GM19239 (cell line): ENCODE measurements at regions not wholly inside any gene's neighbourhood (a gene's known extent, or its start where the extent isn't known, plus 50 kb on each side); places are given as distances from the start of the nearest gene placed in this dataset.

Experiments used
- DNase-seq: peaks from one replicate; pipeline ENCODE4 v3.0.0; 2011; ENCODE audit warnings: low spot score; ENCODE audit not compliant: insufficient read length
- FAIRE-seq: peaks from 2 replicates; lab custom pipeline; 2011; peaks lifted over from hg19 to GRCh38; lab: Jason Lieb, UNC

DNA sequence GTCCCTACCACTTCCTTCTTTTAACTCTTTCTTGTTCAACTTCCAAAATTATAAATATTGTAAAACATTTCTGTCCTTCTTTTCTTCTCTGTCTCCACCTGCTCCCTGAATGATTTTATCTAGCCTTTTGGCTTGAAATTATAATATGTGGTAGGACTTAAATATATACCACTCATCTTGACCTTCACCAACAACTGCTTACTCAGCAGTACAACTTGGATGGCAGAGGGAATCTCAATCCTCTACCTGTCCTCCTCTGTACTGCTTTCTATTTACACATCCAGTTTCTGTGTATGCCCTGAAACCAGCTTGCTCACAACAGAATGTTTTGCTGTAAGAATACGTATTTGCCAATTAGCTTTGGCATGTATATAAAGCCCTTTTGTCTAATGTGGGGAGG is 1392.5 kb downstream of the EPHA7 start:
- DNase-seq (no peak), FAIRE-seq (no peak)

DNA sequence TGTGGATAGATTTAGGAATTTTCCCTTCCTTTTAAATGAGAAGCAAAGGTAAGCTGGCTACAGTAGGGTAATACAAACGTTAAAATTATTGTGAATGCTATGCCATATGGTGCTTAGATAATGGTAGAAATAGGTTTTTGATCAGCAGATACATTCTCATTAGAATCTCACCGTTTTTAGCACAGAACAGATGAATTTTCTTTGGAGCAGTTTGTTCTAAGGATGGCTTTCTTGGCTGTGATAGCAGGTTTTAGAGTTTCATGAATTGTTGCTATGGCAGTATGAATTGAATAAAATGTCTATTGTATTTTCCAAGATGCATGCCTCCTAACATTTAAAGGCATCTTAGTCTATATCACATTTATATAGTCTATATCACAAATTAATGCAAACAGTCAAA is 1394.5 kb downstream of the EPHA7 start:
- FAIRE-seq: no peak
- no peak for DNase-seq

DNA sequence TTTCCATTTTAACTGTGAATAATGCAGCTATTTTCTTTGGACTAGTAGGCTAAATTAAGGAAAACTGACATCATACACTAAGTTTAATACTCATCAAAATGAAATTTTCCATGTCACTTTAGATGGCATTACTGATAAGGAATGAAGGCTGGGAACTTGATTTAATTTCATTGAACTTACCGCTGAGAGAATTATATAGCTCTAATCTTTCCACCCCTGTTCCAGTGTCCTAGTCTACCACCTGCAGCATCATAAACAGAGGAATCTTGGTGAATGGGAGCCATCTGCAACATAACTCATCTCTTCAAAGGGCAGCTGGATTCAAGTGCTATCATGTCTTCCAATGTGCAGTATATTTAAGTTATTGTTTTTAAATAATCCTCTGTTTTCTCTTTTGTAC is 1395.2 kb downstream of the EPHA7 start:
- no peak for DNase-seq
- no peak for FAIRE-seq

DNA sequence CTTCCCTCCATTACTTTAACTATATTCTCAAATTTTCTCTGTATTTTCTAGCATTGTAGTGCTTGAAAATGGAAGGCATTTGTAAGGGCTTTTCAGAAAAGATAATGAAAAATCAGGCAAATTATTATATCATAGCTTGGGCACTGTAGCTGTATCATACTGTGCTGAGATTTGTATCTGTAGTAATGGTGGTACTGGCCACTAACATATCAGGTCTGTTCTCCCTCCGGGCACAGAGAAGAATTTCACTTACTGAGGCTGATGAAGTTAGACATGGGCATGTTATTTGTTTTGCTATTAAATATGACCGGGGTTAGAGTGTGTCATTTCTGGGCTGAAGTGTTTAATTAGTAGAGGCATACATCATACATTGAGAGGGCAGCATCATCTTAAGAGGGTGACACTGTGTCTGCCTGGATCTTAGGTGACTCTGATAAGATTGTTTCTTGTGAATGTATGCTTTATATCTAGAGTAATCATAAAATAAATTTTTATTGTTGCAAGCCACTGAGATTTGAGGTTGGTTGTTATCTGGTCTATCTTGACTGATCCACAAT is 1395.9 kb downstream of the EPHA7 start:
- DNase-seq (no peak), FAIRE-seq (no peak)

DNA sequence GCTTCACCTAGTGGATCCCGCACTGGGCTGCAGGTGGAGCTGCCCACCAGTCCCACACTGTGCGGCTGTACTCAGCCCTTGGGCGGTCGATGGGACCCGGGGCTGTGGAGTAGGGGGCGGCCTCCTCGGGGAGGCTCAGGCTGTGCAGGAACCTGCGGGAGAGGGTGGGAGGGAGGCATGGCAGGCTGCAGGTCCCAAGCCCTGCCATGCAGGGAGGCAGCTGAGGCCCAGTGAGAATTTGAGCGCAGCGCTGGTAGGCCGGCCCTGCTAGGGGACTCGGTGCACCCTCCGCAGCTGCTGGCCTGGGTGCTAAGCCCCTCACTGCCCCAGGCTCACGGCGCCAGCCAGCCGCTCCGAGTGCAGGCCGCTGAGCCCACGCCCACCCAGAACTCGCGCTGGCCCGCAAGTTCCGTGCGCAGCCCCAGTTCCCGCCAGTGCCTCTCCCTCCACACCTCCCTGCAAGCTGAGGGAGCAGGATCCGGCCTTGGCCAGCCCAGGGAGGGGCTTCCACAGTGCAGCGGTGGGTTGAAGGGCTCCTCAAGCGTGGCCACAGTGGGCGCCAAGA is 1407.6 kb downstream of the EPHA7 start:
- FAIRE-seq: no peak
- no peak for DNase-seq

DNA sequence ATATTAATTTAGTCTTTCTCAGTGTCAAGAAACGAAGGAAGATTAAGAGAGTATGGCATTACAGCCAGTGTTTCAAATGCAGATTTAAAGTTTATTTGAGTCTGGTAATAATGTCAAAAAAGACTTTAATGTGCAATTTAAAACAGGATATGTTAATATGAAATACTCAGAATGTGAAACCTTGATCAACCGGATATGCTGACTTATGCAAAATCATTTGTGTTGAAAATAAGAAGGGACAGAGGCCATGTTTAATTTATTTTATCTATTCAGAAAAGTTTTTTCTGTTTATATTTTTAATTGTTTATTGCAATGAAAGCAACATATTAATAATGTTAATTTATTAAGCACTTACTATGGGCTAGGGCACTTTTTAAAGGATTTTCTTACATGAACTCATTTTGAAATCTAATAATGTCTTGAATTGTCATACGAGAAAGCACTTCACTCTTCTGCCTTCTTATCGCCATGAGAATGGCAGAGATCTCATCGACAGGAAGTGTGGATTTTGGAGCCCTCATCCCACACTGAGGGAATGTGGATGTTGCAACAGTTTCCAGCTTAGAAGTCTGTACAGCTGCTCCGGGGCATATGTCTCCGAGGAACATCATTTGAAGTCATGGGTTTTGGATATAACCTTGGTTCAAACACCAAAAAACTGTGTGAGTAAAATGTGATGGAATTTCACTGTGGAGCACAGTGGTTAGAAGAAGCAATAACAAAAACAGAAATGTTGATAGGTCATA is 1410.4 kb downstream of the EPHA7 start:
- DNase-seq (no peak), FAIRE-seq (no peak)

DNA sequence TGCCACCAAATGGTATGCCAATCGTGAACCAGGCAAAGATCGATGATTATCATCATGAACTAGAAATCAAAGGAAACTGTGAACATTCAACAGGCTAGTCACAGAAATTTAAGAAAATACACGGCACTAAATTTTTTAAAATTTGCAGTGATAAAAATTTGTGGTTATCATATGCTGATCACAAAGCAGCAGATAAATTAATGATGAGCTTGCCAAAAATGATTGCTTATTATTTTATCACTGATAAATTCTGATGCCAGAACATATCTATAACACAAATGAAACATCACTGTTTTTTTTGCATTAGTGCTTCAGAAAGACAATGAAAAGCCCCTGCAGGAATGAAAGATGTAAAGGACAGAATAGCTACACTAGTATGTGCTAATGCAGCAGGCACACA is 1413.2 kb upstream of the MAP3K7 start:
- FAIRE-seq: no peak
- no peak for DNase-seq

DNA sequence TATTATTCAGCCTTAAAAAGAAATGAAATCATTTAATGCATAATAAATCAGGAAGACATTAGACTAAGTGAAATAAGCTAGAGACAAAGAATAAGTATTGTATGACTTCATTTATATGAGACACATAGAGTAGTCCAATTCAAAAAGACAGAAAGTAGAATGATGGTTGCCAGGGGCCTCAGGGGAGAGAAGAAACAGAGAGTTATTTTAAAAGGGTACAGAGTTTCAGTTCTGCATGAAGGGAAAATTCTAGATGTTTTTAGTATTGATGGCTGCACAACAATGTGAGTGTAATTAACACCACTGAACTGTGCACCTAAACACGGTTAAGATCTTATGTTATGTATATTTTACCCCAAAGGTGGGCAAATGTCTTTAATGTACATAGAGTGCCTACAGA is 1407.9 kb upstream of the MAP3K7 start:
- no peak for FAIRE-seq

DNA sequence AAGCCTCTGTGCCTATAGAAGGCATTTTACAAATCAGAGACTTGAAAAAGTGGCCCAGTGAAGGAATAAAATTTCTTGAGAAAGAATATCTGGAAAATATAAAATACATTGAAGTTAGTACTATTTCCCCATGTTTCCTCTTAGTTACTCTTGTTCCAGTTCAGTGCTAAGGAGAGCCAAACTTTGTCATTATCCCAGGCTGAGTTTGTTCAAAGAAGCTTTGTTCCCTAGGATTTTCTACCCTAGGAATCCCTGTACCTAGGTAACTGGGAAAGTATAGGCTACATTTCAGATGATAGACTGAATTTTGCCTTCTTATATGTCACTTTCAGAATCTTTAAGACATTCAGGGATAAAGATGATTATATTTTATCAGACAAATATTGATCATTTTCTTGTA is 1395.7 kb upstream of the MAP3K7 start:
- DNase-seq (no peak), FAIRE-seq (no peak)

More for the DNA sequence above, 1407.9 kb upstream of the MAP3K7 start:
- no peak for DNase-seq

DNA sequence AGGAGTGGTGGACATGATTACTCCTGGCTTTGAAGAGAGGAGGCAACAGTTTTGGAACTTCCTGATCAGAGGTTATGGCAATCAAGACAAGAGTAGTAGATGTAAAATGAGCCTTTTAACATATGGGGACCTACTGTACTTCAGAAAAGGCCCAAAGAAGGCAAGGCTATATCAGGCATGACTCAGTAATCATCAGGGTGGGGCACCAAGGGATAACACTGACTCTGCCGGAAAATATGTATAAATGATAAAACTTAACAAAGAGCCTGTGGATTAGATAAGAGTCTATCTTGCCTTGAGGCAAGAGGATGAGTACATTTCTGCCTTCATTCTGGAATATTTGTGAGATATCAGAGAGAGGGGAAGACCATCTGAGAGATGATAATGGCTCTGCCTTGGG is 1389.9 kb upstream of the MAP3K7 start:
- no peak for FAIRE-seq
- DNase-seq: no peak

DNA sequence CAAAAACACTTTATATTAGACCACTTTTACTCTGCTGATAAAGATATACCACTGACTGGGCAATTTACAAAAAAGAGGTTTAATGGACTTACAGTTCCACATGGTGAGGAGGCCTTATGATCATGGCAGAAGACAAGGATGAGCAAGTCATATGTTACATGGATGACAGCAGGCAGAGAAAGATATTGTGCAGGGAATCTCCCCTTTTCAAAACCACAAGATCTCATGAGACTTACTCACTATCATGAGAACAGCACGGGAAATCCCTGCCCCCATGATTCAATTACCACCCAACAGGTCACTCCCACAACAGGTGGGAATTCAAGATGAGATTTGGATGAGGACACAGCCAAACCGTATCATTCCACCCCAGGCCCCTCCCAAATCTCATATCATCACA is 1383.8 kb upstream of the MAP3K7 start:
- DNase-seq (no peak), FAIRE-seq (no peak)

DNA sequence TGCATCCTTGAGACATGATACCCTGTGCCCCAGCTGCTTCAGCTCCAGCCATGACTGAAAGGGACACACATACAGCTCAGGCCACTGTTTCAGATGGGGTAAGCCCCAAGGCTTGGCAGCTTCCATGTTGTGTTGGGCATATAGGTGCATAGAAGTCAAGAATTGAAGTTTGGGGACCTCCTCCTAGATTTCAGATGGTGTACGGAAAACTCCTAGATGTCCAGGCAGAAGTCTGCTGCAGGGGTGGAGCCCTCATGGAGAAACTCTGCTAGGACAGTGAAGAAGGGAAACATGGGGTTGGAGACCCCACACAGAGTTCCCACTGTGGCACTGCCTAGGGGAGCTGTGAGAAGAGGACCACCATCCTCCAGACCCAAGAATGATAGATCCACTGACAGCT is 1379.0 kb upstream of the MAP3K7 start:
- DNase-seq: no peak
- no peak for FAIRE-seq

DNA sequence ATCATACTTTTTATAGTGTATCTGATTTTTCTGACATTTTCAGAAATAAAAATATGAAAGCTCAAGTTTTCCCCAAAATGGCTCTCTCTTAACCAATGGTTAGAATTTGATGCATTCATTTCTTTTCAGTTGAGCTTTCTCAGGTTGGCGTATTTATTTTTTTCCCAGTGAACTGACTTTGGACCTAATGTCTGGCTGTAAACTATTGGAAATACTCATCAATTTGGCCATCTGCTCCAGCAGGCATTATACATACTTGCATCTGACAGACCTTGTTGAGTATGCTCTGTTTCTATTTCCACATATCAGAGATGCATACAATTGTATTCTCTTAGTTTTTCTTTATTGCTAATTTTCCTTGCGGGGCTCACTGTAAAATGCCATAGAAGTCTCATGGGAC is 1374.8 kb upstream of the MAP3K7 start:
- FAIRE-seq (no peak), DNase-seq (no peak)

DNA sequence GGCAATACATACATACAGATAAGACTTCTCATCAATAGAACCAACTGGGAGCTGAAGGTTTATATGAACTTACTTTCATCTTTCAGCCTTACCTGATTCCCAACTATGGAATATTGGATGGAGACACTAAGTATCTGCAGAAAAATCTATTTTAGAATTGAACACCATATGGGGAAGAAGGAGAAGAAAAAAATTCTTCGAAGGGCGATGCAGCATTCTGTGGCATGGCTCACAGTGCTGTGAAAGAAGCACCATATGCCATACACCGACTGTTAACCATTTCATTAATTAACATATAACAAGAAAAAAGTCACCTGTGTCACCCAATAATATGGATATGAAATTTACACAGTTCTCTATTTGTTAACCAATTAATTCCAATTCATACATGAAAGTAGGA is 1374.4 kb upstream of the MAP3K7 start:
- FAIRE-seq: no peak

DNA sequence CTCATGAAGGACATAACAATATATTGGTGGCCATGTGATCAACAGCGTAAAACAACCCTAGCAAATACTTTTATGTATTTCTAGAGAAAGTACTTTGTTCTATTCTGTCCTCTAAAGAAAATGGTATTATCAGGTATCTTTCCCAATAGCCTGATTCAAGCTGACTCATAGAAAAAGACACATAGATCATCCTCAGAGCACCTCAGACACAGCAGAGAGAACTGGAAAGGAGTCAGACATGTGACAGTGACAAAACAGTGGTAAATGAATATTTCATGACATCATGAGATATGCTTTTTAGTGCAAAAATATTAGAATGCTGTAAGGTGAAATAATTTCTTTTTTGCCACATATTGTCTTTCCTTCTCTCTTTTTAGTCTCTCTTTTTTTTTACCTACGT is 1355.0 kb upstream of the MAP3K7 start:
- FAIRE-seq: no peak

More for the DNA sequence above, 1374.4 kb upstream of the MAP3K7 start:
- no peak for DNase-seq

DNA sequence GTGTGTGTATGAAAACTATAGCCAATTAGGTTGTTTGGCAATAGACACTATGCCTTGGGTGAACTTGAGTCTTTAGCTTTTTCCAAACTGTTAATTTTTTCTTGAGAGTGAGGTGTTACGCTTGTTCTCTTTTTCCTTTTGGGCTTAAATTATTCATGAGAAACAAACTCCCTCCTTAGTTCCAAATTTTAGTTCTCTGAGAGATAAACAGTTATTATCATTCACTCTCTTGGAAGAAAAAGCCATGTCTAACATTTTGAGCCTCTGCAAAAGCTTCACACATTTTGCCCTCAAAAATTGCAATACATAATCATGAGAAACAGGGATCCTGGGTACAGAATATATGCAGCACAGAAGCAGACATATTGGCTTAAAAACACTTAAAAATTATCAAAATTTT is 1353.9 kb upstream of the MAP3K7 start:
- FAIRE-seq: no peak
- DNase-seq: no peak

More for the DNA sequence above, 1355.0 kb upstream of the MAP3K7 start:
- no peak for DNase-seq

DNA sequence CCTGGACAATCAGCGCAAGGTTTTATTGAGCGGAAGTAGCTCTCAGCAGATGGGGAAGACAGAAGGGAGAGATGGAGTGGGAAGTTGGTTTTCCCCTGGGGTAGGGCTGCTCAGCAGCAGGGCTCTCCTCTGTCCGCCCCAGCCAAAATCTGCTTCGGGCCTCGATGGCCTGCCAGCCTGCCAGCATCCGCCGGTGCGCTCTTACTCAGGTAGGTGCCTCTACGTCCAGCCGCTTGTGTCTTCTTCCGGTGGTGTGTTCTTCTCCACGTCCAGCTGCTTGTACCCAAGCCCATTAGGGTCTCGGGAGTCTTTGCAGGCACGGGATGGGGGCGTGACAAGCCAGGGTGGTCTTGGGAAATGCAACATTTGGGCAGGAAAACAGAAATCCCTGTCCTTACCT is 1340.0 kb upstream of the MAP3K7 start:
- FAIRE-seq (no peak), DNase-seq (no peak)

DNA sequence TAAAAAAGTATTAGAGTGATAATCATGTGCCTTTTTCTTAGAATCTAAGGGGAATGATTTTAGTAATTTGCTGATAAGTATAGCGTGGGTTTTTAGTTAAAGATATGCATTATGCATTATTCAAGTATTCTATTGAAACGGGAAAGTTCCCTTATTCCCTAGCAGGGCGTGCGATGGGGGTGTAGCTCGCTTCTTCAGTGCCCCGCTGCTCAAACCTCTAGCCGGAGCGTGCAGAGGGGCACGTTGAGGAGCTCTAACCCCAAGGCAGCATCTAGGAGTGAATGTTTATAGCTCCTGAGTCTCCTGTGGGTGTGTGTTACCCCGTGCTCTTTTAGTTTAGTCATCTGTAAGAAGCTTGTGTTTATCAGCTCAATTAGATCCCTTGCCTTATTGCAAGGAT is 1339.5 kb upstream of the MAP3K7 start:
- no peak for DNase-seq
- no peak for FAIRE-seq

DNA sequence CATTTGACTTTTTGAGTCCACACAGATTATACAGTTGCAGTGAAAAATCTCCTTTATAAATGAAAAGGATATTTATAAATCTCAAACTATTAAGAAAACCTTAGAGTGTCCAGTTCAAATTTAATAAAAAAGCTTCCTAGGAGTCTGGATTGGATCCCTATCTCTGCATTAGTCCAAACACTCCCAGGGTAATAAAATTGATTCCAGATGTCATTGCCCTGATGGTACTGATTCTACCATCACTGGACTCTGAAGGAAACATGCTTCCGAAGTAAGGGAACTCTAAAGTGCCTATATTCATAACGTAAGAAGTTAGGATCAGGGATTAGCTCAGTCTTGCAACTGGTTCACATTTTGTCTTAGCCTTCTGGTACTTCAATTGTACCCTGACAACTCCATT is 1325.1 kb upstream of the MAP3K7 start:
- no peak for FAIRE-seq
- DNase-seq: no peak

DNA sequence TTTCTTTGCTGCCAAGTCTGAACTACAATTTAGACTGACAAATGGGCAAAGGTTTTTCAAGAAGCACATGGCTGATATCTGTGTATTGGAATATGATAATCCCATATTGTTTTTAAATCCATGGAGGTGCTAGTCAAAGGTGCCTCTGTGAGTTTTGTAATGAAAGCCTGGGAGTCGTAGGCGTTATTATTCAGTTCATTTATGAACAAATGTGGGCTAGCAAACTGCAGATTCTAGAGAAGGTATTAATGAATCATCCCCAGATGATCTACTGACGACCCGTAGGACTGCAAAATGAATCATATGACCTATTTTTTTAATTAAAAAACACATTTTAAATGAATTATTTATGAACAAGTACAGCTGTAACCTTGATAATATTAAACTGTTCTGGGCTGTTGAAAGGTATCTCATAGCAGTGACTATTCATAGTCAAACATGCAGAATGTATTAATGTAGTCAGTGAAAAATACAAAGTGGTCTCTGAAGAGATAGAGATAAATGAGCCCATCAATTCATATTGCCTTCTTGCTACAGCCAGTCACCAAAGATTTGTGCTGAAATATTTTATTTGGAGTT is 1317.8 kb upstream of the MAP3K7 start:
- FAIRE-seq (no peak), DNase-seq (no peak)

DNA sequence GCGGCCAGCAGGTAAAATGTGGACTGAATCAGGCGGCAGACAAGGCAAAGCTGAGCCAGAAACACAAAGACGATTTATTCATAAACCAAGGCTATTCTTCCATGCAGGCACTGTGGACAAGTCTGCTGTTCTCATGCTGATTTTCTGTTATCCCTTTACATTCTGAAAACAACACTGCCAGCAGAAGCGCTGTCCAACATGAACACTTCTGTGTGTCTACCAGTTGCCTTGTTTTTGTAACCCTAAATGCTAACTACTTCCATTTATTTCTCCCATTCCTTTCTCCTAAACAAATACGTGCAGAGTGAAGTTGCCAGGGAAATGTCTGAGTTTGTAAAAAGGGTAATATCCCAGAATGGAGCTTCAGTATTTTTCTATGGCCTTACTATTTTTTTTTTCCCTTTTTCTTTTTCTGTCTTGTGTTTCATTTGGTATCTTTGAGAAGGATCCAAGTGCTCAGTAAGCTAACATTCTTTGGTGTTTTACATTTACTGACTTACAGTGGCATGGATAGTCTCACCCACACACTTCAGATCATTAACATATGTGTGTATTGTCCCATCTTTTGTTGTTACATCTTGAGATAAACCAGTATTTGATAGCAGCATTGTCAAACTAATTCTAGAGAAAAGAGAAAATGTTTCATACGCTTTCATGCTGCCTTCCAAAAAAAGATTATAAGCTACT is 1308.9 kb upstream of the MAP3K7 start:
- FAIRE-seq (no peak), DNase-seq (no peak)
